HuH-7 (cell line): ENCODE measurements at regions not wholly inside any gene's neighbourhood (a gene's known extent, or its start where the extent isn't known, plus 50 kb on each side); places are given as distances from the start of the nearest gene placed in this dataset.

Experiments
- DNase-seq: peaks from one replicate; pipeline ENCODE4 v3.0.0; 2011; ENCODE audit warnings: low spot score

DNA sequence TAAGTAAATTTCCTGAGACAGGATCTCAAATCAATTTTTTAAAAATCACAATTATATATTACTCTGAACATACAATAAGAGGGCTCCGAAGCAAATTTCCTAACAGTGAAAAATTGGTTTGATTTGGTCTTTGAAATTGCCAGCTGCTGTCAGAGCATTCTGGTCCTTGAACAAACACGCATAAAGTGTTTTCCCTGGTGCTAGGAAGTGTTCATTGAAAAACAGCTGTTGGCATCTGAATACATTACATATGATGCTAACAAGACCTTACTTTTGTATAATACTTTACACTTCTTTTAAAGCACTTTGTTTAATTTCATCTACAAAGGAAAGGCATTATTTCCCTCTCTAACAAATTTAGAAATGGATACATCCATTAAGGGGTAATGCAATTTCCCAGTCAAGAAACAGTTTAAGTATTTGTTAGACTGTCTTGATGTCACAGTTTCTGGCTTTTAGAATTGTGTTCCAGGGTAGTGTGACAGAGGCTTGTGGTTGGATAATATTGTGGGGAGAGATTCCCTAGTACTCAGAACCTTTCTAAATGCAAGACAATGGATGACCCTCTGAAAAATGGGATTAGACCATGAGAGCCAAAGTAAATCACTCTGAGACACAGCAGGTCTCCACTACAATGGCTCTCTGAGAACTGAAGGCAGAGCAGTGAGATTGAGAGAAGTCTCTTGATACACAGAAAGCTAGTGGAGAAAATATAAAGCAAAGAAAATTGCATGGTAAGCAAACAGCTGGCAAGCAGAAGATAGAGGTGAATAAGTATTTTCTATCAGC, 299.0 kb downstream of the TRIB2 start:
- DNase-seq = no peak

DNA sequence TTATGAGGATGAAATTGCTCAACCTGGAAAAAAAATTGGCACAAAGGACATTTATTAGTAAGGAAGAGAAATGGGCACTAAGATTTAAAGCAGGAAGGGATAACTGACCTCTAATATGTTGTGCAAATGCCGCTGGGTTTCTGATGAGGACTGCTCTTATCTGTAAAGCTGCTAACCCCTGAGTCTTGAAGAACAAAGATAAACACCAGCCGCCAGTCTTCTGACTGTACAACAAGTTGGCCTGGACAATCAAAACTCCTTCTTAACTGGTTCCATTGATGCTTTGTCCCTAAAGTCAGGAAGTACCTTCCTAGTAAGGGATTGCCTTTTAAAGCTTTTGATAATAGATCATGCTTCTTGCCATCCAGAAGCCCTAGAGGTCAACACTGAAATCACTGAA, 301.8 kb downstream of the TRIB2 start:
- no peak for DNase-seq

DNA sequence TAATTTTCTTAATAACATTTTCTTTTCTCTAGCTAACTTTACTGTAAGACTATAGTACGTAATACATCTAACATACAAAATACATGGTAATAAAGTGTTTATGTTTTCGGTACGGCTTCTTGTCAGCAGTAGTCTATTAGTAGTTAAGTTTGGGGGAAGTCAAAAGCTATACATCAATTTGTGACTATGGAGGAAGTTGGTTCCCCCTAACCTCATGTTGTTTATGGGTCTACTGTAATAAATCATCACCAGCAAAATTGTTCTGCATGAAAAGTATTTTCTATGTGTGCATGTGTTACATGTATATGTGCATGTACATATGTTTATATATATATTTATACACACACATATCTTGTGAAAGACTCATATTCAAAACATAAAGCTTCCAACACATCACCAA, 303.0 kb downstream of the TRIB2 start:
- no peak for DNase-seq

DNA sequence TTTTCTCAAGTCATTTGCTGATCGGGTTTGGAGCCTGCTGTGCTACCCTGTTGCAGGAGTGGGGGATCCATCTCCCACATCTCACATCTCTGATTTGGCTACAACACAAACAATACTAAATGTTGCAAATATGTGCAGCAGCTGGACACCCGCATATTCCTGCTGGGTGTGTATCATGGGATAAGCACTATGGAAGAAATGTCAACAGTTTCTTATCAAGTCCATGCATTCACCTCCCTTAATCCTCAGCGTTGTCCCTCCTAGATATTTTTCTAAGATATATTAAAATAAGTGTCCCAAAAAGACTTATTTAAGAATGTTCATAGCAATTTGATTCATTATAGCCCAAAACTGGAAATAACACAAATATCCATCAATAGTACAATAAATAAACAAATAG, 303.7 kb downstream of the TRIB2 start:
- no peak for DNase-seq

DNA sequence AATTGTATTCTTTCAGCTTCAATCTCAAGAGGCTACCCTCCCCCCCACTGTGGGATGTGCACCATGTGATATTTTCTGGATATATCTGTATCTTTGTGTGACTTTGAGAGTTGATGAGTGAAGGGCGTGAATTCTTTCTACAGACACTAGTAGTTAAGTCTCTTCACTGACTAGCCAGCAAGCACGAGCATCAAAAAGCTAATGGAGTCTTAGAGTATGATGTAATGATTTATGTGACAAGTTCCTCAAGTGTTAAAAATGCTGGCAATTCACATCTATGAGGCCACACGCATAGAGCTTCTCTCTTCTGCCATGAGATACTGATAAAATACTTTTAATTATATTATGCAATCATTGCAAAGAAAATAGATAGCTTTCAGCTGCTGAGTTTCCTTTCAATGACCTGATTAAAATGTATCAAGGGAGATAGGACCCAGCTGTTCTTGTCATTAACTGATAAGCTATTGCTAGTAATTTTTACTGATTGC, 304.8 kb downstream of the TRIB2 start:
- DNase-seq = no peak

DNA sequence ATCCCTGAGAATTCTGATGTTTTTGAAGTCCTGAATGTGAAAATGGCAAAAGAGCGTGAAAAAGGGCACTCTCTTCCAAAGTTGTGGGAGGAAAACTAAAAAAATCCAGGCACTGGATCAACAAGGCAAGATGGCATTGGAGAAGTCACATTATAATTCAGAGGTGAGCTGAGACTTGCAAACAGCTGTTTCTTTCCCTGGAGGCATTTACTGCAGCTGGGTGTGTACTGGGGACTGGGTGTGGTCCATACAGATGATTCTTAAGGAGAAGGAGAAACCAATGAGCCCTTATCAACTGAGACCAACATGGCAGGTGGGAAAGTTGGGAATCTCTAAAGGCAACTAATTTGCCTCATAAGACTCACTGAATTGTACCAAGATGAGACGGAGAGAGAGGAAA, 313.9 kb downstream of the TRIB2 start:
- no peak for DNase-seq

DNA sequence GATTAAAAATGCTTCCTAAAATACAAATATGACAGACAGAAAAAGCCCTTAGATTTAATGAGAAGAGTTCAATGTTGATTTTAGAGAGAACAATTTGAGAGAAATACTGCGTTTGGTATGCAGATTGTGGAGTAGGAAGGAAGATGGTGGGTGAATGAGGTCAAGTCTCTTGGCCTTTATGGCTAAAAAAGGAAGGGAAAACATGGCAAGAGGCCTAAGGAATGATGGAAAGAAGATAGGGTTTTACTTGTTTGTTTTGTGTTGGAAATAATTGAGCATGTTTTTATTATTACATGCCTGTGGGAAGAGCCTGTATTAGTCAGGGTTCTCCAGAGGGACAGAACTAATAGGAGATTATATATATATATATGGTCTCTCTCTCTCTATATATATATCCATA, 318.1 kb downstream of the TRIB2 start:
- DNase-seq = no peak

DNA sequence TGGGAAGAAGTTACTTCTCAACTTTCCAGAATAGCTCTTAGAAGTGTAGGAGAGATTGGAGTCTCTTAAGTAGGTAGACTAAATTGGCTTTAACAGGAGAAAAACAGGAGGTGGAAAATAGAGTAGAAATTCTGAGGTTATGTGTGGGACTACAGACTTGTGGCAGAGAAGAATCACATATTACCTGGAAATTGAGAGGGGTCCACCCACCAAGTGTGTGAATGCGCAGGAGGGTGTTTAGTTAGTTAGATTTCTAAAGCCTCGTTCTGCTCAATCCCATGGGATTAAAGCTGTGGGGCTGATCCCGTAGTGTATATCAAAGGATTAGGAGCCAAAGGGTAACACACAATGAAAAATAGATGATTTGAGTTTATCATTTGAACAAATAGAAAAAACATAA, 319.1 kb downstream of the TRIB2 start:
- DNase-seq = no peak

DNA sequence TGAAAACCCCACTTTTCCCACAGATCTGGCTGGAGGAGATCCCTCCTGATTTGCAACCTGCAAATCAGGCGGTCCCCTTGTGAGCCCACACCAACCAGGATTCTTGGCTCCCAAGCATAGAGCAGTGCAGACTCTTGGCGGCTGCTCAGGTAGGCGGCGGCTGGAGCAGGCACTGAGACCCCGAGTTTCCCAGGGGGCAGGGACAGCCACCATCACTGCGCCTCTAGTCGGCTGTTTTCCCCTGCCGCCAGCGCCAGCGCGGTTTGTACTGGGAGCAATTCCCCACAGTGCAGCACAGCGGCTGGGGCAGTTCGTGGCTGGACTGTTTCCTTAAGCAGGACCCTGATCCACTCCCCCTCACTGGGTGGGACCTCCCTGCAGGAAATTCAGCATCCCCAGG, 323.3 kb downstream of the TRIB2 start:
- no peak for DNase-seq

DNA sequence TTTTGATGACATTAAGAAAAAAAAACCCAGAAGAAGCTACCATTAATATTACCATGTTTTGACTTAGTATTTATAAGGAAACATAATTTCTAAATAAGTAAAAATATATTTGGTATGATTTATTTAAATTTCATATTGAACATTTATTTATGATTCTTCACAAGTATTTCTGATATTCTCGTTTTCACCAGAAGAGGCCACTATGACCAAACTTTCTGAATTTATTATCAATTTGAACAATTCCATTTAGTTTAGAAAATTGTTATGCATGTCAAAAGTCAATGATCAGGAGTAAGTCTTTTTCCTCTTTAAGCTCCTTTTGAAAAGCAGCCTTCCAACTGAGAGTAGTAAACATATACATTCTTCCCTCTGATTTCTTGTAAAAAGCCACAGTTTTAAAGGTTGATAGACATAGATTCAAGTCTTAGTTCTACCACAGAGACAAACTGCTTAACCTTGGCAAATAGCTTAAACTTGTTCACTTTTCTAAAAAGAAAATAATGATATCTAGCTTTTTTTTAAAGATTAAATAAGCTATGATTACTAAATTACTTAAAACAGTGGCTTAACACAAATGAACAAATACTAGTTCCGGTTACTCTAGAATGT, 329.9 kb downstream of the TRIB2 start:
- DNase-seq = no peak

DNA sequence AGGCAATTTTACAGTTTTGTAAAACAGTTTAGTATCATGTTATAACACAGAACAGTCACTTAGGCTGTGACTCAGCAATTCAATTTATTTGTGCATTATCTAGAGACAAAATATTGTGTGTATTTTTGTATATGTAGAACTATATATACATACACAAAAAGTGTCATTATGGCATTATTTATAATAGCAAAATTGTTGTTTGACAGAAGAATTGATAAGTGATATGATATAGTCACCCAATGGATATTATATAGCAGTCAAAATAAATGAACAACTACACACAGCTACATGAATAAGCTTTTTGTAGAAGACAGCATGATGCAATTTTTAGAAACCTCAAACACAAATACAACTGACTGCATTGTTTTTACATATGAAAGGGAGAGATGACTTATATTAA, 334.0 kb downstream of the TRIB2 start:
- no peak for DNase-seq

DNA sequence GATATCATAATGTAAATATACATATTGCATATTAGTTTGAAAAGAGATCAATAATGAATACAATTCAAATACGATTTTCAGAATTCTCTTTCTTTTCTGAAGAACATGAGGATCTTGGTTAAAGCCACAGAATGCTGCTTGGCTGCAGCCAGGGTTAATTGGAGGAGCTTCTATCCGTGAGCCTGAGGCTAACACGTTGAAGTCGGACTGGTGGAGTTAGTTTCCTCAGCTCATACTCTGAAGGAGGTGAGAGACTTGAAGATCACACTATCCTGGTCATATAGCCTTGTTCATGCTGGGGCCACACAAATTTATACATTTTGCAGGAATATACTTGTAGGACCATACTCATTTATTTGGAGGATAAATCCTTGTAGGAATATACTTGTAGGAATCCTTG, 335.8 kb downstream of the TRIB2 start:
- no peak for DNase-seq

DNA sequence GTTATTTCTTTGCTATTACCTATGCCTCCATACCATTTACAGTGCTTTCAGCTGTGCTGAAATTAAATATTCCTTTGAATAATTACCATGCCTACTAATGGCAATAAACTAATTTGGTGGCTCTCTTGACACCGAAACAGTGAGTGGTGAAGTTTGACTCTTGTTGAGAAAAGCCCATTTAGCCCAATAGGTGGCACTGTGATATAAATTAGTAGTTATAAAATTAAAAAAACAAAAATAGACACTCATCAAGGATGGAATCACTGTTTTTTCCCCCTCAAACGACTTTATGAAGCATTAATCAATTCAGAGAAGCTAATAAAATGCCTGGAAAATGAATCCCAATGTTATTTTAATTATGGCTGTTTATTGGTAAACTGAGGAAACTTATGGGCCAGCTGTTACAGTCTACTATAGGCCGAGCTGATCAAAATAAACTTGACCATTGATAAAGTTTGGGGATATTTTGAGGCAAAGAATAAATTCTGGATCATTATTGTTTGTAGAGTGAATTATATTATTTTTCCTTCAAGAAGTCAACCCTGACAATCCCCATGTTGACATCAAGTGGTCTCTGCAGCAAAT, 339.6 kb downstream of the TRIB2 start:
- DNase-seq = no peak

DNA sequence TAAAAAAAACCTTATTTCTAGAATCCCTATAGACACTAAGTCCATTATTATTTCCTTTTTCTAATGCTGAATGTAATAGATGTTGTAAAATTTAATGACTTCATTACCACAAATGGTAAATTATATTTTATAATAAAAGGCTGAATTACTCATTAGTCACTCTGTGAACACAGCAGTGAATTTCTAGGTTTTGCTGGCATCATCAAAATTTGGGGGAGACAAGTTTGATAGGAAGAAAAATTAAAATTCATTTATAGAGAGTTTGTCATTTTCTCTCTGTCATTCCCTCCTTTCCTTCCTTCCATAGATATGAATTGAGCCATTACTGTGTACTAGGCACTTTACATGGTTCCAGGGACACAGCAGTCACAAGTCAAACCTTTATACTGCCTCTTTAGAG, 340.9 kb downstream of the TRIB2 start:
- no peak for DNase-seq

DNA sequence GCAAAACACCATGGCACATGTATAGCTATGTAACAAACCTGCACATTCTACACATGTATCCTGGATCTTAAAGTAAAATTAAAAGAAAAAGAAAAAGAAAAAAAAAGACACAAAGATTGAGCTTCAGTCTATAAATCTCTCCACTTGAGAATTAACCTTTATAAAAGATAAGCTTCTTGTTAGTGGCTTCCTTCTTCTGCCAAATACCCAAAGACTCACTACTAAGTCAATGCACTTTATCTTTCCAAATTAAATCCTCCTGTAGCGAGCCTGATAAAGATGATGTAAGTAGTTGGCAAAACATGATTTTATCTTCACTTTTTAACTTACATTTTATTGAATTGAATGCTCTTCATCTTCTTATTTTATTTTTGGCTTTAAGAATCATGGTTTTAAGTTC, 349.9 kb downstream of the TRIB2 start:
- DNase-seq = no peak

DNA sequence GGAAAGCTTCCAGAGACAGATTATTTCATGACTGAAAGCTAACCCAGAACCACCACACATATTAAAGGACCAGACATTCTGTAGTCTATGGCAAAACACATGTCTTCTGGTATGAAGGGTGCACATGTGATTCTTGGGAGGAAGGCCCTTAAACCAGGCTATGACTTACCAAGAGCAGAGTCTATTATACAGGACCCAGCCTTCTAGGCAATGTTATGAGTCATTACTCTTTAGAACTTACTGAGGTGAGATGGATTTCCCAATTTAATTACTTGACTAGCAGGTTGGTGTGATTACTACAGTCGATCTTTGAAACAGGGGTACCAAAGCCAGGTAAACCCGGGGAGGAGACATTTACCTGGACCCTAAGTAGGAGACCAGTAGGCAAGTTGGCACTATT, 350.8 kb downstream of the TRIB2 start:
- no peak for DNase-seq

DNA sequence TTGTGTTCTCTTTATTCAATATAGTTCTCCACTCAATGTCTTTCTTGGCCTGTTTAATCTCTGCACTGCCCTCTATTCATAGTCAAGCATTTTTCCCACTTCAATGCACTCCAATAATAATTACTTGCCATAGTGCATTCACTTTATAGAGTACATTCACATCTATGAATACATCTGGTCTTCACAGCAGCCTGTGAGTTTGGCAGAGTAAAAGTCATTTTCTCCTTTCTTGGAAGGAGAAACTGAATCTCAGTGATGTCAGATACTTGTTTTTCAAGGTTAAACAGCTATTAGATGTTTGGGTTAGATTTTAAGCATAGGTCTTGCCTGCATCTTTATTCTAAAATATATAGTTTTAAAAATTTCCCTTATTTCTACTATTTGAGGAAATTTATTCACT, 373.2 kb downstream of the TRIB2 start:
- no peak for DNase-seq

DNA sequence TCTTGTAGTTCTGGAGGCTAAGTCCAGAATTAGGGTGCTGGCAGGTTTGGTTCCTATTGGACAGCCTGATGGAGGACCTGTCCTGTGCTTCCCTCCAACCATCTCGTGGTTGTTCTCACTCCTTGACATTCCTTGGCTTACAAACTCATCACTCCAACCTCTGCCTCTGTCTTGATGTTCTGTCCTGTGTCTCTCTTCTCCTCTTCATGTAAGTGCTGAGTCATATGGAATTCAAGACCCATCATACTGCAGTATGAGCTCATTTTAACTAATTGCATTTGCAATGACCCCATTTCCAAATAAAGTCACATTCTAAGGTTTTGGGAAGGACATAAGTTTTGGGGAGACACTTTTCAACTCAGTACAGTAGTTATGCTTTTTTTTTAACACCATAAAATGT, 374.7 kb downstream of the TRIB2 start:
- DNase-seq = no peak

DNA sequence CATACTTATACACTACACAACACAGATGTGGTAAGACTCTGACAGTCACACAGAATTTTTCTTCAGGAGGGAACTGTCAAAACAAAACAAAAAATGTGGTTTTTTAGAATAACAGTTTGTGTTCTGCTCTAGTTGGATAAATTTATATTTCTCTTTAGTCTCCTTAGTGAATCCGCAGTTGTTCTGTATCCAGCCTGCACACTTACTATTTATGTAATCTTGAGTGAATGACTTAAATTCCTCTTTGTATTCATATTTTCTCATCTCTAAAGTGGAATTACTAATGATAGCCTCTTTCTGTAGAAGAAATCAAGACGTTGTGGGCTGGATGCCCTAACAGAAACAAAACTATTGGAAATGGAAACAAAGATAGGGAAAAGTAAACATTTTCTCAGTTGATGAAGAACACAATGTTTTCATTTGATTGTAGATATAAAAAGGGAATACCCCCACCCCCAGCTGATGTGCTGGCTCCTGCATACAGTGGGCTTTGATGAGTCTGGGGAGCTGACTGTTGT, 375.2 kb downstream of the TRIB2 start:
- DNase-seq = no peak

DNA sequence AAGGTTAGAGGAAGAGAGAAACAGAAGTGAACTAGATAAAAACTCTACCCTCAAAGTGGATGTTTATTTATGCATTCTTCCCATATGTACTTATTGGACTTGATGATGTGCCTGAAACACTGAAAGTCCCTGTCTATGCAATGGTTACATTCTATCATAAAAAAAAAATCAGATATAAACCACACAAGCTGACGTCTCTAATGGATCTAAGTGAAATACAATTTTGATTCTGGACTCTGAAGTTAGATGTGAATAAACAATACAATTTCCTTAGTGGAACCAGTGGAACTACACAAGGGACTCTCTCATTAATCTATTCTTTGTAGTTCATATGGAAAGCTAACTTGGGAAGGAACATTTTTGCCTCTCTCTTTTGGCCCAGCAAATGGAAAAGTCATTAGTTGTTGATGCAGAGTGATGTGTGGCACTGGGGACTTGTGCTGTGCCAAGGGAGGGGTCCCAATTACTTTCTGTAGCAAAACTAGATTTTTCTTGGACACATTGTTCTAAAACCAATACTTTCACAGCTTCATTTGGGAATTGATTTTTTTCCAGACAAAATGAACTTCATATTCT, 376.8 kb downstream of the TRIB2 start:
- DNase-seq = no peak

DNA sequence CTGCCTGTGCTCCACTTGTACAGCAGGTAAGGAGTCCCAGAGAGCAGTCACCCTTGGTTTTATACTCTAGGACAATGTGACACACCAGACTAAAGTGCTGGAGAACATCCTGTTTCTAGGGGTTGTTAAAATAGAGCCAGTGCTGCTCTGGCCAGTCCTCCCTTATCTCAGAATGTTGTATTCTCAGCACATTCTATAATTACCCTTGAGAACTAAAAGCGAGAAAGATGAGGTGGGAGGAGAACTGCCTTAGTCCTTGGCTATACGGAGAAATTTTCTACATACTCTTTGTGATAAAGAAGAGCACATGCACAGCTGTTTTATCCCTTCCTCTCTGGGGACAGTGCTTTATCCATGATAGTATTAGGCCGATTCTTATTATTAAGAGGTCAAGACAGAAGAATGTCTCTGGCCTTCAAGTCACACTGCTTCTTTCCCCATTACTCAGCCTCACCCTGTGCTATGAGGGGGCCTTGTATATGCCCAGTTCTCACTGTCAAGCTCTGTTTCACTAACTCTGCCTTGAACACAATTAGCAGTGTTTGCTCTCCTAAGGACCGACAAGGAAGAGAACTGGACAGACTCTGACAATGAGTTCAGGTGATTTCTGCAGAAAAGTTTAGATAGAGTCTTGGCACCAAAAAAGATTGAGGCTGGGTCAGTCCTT, 385.8 kb downstream of the TRIB2 start:
- no peak for DNase-seq

DNA sequence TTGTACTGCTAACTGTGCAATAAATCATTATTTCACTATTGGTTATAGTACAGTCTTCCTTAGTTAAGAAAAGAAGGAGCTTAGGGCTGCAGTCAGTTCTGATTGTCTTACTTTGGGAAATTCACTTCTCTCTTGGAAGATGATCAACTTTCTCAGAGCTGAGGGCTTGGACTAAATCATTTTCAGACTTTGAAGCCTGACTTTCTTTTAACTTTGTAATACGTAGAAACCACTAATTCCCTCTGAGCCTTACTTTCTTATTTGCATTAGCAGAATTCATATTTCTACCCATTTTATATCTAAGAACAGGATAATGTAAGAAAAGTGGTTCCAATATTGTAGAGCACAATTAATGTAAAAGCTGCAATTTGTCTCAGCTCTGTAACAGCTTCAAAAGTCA, 386.4 kb downstream of the TRIB2 start:
- no peak for DNase-seq
